ENCODE measurements at regions not wholly inside any gene's neighbourhood (a gene's known extent, or its start where the extent isn't known, plus 50 kb on each side); places are given as distances from the start of the nearest gene placed in this dataset.

- TF ChIP-seq CTCF (IDR thresholded peaks at IDR 0.05) (no peak), POLR2A (IDR thresholded peaks at IDR 0.05; ENCODE audit: low read depth) (no peak), EP300 (IDR thresholded peaks at IDR 0.05) (no peak), POLR2AphosphoS5 (IDR thresholded peaks at IDR 0.05) (no peak)
Measured at GRCh38 chr1:30520476-30520875, 202.9 kb downstream of the MATN1 start.

Data from esophagus muscularis mucosa (tissue), 4 donors.